ENCODE measurements at regions not wholly inside any gene's neighbourhood (a gene's known extent, or its start where the extent isn't known, plus 50 kb on each side); places are given as distances from the start of the nearest gene placed in this dataset.

GRCh38 chrX:8346060-8346459, 118.6 kb upstream of the VCX3B start:
- TF ChIP-seq CTCF (IDR thresholded peaks at IDR 0.05; ENCODE audit: control extremely low read depth in 1 of 3, insufficient read depth in 1 of 3, low read depth in 1 of 3, low read length in 3 of 3), result no peak
- TF ChIP-seq CHD2 (IDR thresholded peaks at IDR 0.05; ENCODE audit: low read length), result no peak
- TF ChIP-seq POLR2AphosphoS5 (IDR thresholded peaks at IDR 0.05; ENCODE audit: low read depth, low read length), result no peak
- no peak for TF ChIP-seq ATF3 (IDR thresholded peaks at IDR 0.05; ENCODE audit: insufficient read depth, low read depth, low read length)
- TF ChIP-seq POLR2A (IDR thresholded peaks at IDR 0.05; ENCODE audit: control extremely low read depth in 1 of 2, low read depth in 2 of 2, low read length in 2 of 2), result no peak
- TF ChIP-seq USF2 (IDR thresholded peaks at IDR 0.05; ENCODE audit: low read length), result no peak
- no peak for TF ChIP-seq ATF2 (IDR thresholded peaks at IDR 0.05; ENCODE audit: low read length)
- TF ChIP-seq CHD1 (IDR thresholded peaks at IDR 0.05; ENCODE audit: low read depth, low read length), result no peak
- TF ChIP-seq EP300 (IDR thresholded peaks at IDR 0.05; ENCODE audit: borderline replicate concordance in 1 of 2, low read depth in 2 of 2, low read length in 2 of 2), result no peak
- TF ChIP-seq MAX (IDR thresholded peaks at IDR 0.05), result no peak
- TF ChIP-seq HDAC2 (IDR thresholded peaks at IDR 0.05; ENCODE audit: borderline replicate concordance in 1 of 2, low read depth in 2 of 2, low read length in 2 of 2), result no peak
- TF ChIP-seq KDM1A (IDR thresholded peaks at IDR 0.05; ENCODE audit: borderline replicate concordance, low read length), result no peak
- TF ChIP-seq TAF1 (IDR thresholded peaks at IDR 0.05; ENCODE audit: low read depth, low read length), result no peak
- no peak for TF ChIP-seq BRCA1 (IDR thresholded peaks at IDR 0.05; ENCODE audit: low read depth, low read length)
